HG03039 (cell line): ENCODE measurements at regions not wholly inside any gene's neighbourhood (a gene's known extent, or its start where the extent isn't known, plus 50 kb on each side); places are given as distances from the start of the nearest gene placed in this dataset.

Source experiments
- ATAC-seq: cut with Tn5 transposase; IDR thresholded peaks from one replicate; pipeline ENCODE4 v1.9.1; 2021; ENCODE audit warnings: mild to moderate bottlenecking, moderate library complexity; ENCODE audit not compliant: unreplicated experiment

- no peak for ATAC-seq
Measured at GRCh38 chr4:149927514-149927913, 111.9 kb upstream of the IQCM start.

GRCh38 chr4:149928507-149928906, 112.9 kb upstream of the IQCM start:
- ATAC-seq = no peak

DNA sequence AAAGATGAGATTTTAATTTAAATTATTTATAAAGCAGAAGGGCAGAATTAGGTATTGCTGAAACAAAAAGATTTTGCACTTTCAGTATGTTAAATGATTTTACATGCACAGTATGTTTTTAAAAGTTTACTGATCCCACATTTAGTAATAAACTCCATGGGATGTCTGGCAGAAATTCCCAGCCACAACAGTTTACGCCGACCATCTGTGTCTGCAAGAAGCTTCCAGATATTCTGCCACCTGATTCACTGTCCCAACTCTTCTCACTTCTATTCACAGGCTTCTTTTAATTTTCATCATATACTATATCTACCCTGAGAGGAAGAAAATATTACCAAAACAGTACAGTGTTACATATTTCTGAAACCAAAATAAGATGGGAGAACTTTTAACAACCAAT, 115.8 kb upstream of the IQCM start:
- ATAC-seq = no peak

GRCh38 chr4:149932188-149932587, 116.5 kb upstream of the IQCM start:
- no peak for ATAC-seq

- no peak for ATAC-seq
Measured at GRCh38 chr4:149933120-149933519, 117.5 kb upstream of the IQCM start.

- ATAC-seq = no peak
Measured at GRCh38 chr4:149933883-149934282, 118.2 kb upstream of the IQCM start.

DNA sequence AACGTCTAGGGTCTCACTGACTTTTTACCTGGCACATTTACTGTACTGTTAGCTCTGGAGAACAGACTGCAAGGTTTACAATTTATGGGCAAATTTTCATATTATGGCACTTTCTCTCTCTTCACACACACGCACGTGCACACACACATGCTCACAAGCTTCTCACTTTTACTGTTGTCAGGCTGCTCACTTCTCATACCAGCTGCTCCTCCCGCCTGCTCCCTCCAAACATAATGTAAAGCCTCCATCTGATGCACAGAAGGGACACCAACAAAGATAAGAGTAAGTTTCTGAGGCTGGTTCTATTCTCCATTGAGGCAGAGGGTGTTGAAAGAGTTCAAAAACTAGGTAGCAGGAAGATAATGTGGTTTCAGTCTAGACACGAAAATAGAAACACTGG, 128.9 kb upstream of the DCLK2 start:
- ATAC-seq = no peak

GRCh38 chr4:149951152-149951900, 126.9 kb upstream of the DCLK2 start:
- ATAC-seq = no peak

DNA sequence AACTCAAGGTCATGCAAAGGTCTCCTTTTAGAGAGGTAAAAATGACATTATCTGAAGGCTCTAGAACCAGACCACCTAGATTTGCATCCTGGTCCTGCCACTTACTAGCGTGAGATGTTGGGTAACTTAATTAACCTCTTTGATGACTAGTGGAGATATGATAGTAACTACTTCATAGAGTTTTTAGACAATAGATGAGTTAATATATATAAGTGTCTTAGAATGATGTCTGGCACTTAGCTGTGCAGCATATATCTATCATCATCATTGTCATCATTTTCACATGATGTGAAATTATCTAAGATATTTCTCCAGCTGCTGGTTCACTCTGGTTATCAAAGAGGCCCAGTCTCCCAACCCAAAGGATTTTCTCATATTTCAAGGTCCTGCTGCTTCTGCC, 126.1 kb upstream of the DCLK2 start:
- ATAC-seq = no peak

DNA sequence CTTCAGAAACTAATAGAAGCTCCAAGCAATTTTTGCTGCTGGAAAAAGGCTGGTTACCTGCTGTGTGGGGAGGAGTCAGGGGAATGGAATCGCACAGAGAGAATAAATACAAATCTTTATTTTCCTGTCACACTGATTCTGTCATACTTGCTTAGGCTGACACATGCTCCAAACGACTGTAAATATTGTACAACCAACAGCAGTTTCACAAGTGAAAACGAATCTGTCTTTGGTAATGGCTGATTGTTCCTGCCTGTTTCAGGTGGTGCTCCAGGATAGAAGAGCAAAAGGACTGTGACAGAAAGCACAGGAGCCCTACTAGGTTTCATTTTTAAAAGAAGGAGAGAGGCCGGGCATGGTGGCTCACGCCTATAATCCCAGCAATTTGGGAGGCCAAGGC, 125.5 kb upstream of the DCLK2 start:
- no peak for ATAC-seq

DNA sequence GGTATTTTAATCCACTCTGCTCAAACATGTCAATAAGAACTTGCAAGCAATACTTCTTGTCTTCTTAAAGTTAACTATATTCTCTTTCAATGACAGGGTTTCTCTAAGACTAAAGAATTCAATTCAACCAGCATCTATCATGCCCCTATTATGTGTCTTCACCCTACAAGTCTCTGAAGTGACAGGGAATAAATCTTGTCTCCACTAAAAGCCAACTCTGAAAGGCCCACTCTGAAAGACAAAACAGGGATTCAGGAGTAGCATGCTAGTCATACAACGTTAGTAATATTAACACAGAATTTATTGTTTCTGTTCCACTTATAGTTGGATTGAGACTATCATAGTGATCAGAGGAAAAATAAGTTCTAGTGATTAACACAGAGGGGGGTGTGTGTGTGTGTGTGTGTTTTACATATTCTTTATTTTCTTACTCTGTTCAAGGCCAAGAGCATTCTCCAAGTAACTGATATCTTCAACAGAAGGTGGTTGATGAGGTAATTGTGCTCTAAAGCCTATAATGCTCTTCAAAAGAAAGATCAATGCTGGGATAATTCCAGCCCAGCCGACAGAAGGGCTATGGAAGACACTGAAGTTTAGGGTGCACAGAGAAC, 122.4 kb upstream of the DCLK2 start:
- ATAC-seq = no peak

- ATAC-seq = no peak
Measured at GRCh38 chr4:149956678-149957077, 121.6 kb upstream of the DCLK2 start.

DNA sequence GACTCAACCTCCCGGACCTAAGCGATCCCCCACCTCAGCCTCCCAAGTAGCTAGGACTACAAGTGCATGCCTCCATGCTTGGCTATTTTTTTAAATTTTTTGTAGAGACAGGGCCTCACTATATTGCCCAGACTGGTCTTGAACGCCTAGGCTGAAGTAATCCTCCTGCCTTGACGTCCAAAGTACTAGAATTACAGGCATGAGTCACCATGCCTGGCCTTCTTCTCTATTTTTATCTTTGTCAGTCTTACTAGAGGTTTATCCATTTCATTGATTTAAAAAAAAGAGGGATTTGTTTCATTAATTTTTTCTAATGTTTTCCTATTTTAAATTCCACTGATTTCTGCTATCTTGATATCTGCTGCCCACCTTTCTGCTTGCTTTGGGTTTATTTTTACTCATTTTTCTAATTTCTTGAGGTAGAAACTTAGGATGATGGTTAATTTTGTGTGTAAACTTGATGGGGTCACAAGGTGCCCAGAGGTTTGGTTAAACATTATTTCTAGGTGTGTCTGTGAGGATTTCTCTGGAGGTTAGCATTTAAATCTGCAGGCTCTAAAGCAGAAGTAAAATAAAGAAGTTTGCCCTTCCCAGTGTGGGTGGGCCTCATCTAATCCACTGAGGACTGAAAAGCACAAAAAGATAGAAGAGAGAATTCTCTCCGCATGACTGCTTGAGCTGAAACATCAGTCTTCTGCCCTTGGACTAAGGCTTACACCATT, 116.2 kb upstream of the DCLK2 start:
- ATAC-seq = no peak

DNA sequence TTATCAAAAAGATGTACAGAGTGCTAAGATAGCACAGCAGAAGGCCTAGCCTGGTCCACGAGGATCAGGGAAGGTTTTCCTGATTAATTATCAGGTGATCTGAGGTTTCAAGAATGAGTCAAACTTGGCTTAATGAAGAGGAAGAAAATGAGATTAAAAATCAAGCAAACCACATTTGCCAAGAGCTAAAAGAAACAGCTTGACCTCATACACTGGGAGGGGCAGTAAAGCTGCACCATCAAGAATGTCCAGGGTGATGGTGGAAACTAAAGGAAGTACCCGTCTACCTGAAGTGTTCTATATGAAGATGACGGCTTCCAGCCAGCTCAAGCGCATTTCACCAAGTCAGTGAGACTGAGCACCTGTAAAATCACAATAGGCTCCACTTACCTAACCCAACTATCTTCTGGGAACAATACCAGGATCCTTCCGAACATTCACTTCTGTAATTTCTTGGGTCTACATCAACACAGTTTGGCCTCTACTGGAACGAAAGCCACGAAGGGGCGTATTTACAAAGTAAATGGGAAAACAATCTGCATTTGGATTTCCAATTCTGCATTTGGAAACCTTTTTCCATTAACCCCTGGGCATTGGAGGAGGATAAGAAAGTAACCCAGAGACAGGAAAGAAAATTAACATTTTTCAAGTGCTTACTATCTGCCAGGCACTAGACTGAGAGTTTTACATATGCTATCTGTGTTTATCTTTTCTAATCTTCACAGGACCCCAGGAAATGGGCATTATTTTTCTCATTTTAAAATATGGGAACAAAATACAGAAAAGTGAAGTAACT, 114.0 kb upstream of the DCLK2 start:
- no peak for ATAC-seq

DNA sequence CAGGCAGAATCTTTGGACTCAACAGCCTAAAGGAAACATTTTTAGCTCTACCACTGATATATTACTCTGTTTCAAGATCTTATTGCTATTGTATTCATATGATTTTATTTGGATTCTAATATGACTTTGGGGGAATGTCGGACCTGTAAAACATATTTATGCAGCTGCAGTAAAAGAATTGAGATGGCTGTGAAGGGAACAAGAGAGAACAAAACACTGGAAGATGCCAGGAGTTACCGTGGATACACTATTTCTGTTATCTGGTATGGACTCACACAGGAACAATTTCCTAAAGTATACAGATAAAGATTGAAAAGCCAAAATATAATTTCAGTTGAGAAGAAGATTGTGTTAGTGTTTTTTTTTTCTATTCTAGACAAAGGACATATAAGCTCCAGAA, 113.0 kb upstream of the DCLK2 start:
- no peak for ATAC-seq

DNA sequence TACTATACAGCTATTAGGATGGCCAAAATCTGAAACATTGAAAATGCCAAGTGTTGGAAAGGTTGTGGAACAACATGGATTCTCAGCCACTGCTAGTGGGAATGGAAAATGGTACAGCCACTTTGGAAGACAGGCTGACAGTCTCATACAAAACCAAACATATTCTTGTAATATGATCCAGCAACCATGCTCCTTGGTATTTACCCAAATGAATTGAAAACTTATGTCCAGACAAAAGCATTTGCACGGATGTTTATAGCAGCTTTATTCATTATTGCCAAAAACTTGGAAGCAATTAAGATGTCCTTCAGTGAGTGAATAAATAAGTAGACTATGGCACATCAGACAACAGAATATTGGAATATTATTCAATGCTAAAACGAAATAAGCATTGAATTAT, 105.8 kb upstream of the DCLK2 start:
- ATAC-seq = no peak

- no peak for ATAC-seq
Measured at GRCh38 chr4:149973181-149973580, 105.1 kb upstream of the DCLK2 start.

- no peak for ATAC-seq
Measured at GRCh38 chr4:149975172-149975571, 103.1 kb upstream of the DCLK2 start.

- ATAC-seq = no peak
Measured at GRCh38 chr4:149980121-149980682, 98.0 kb upstream of the DCLK2 start.

- ATAC-seq = peak; percentile 48
Measured at GRCh38 chr4:149980941-149981340, 97.3 kb upstream of the DCLK2 start.

GRCh38 chr4:149983401-149983800, 94.8 kb upstream of the DCLK2 start:
- ATAC-seq = no peak
